ENCODE measurements at regions not wholly inside any gene's neighbourhood (a gene's known extent, or its start where the extent isn't known, plus 50 kb on each side); places are given as distances from the start of the nearest gene placed in this dataset.
A peak's percentile ranks its signal among the peaks of the same experiment; 100 is the strongest.

GRCh38 chr9:113807173-113808061, 68.7 kb upstream of the ZNF618 start:
- peak; percentile 76 for DNase-seq (ENCODE audit: low read depth)

GRCh38 chr9:113808391-113809358, 67.4 kb upstream of the ZNF618 start:
- peak; percentile 76 for DNase-seq (ENCODE audit: low read depth)
- no peak overlapping the region for H3K4me3 ChIP-seq (ENCODE audit: low read depth, low read length)
- no peak for TF ChIP-seq CTCF (conservative IDR thresholded peaks at IDR 0.05; ENCODE audit: low read depth, low read length)

More at GRCh38 chr9:113807173-113808061, 68.7 kb upstream of the ZNF618 start:
- H3K4me3 ChIP-seq (ENCODE audit: low read depth, low read length), result peak overlapping the region; percentile 42
- peak; percentile 94 for TF ChIP-seq CTCF (conservative IDR thresholded peaks at IDR 0.05; ENCODE audit: low read depth, low read length)

GRCh38 chr9:113817171-113817570, 58.9 kb upstream of the ZNF618 start:
- no peak overlapping the region for H3K4me3 ChIP-seq (ENCODE audit: low read depth, low read length)
- no peak for TF ChIP-seq CTCF (conservative IDR thresholded peaks at IDR 0.05; ENCODE audit: low read depth, low read length)
- DNase-seq (ENCODE audit: low read depth), result no peak

GRCh38 chr9:113818391-113818790, 57.7 kb upstream of the ZNF618 start:
- H3K4me3 ChIP-seq (ENCODE audit: low read depth, low read length), result no peak overlapping the region
- TF ChIP-seq CTCF (conservative IDR thresholded peaks at IDR 0.05; ENCODE audit: low read depth, low read length), result no peak
- no peak for DNase-seq (ENCODE audit: low read depth)

GRCh38 chr9:113822315-113822714, 53.8 kb upstream of the ZNF618 start:
- no peak for DNase-seq (ENCODE audit: low read depth)
- TF ChIP-seq CTCF (conservative IDR thresholded peaks at IDR 0.05; ENCODE audit: low read depth, low read length), result no peak
- no peak overlapping the region for H3K4me3 ChIP-seq (ENCODE audit: low read depth, low read length)

GRCh38 chr9:113823421-113823820, 52.7 kb upstream of the ZNF618 start:
- no peak for DNase-seq (ENCODE audit: low read depth)
- no peak overlapping the region for H3K4me3 ChIP-seq (ENCODE audit: low read depth, low read length)
- TF ChIP-seq CTCF (conservative IDR thresholded peaks at IDR 0.05; ENCODE audit: low read depth, low read length), result no peak

Data from choroid plexus epithelial cell (primary cell).